ENCODE measurements at regions not wholly inside any gene's neighbourhood (a gene's known extent, or its start where the extent isn't known, plus 50 kb on each side); places are given as distances from the start of the nearest gene placed in this dataset.

DNA sequence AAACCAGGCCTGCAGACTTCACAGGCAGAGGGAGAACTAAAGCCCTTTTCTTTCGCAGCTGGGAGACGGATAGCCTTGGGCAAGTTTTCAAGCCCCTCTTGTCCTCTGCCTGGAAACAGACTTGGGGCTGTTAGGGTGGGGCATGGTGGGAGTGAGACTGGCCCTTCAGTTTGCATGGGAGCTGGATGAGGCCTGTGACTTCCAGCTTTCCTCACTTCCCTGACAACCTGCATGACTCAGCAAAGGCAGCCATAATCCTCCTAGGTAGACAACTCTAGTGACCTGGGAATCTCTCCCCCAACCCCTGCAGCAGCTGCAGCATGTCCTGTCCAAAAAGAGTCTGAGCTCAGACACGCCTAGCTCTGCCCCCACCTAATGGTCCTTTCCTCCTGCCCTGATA is 93.0 kb downstream of the POSTN start:
- TF ChIP-seq, protein P1, sequence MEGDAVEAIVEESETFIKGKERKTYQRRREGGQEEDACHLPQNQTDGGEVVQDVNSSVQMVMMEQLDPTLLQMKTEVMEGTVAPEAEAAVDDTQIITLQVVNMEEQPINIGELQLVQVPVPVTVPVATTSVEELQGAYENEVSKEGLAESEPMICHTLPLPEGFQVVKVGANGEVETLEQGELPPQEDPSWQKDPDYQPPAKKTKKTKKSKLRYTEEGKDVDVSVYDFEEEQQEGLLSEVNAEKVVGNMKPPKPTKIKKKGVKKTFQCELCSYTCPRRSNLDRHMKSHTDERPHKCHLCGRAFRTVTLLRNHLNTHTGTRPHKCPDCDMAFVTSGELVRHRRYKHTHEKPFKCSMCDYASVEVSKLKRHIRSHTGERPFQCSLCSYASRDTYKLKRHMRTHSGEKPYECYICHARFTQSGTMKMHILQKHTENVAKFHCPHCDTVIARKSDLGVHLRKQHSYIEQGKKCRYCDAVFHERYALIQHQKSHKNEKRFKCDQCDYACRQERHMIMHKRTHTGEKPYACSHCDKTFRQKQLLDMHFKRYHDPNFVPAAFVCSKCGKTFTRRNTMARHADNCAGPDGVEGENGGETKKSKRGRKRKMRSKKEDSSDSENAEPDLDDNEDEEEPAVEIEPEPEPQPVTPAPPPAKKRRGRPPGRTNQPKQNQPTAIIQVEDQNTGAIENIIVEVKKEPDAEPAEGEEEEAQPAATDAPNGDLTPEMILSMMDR (IDR thresholded peaks at IDR 0.05): no peak
- TF ChIP-seq POLR2A (IDR thresholded peaks at IDR 0.05) (no peak), EP300 (IDR thresholded peaks at IDR 0.05) (no peak)
